BJ (cell line): ENCODE measurements at regions not wholly inside any gene's neighbourhood (a gene's known extent, or its start where the extent isn't known, plus 50 kb on each side); places are given as distances from the start of the nearest gene placed in this dataset.
A peak's percentile ranks its signal among the peaks of the same experiment; 100 is the strongest.

ENCODE experiments used
- CTCF ChIA-PET: fragments of 350-600 bp; formaldehyde crosslinking; extraction: SDS; loops from one replicate; lab custom pipeline; 2021; ENCODE audit warnings: antibody characterized with exemption, inconsistent platforms; lab: Yijun Ruan, JAX
- POLR2A ChIA-PET: fragments of 300-600 bp; sonication (Branson Sonifier 250); formaldehyde crosslinking; extraction: SDS; loops from one replicate; lab custom pipeline; 2021; ENCODE audit warnings: antibody characterized with exemption; lab: Charles Lee
- DNase-seq: peaks from one replicate; pipeline ENCODE4 v3.0.0-alpha.2; 2011; ENCODE audit warnings: low read depth
- H3K27me3 ChIP-seq: 2 replicates; pipeline ENCODE4 v1.6.0; 2011; ENCODE audit warnings: low read length; ENCODE audit not compliant: control insufficient read depth, insufficient read depth
- H3K36me3 ChIP-seq: 2 replicates; pipeline ENCODE4 v1.5.1; 2011; ENCODE audit warnings: low read length; ENCODE audit not compliant: control insufficient read depth, insufficient read depth
- H3K4me3 ChIP-seq: 2 replicates; pipeline ENCODE4 v1.5.1; 2011; ENCODE audit warnings: low read depth, mild to moderate bottlenecking, control low read depth, low read length
- CTCF ChIP-seq: IDR thresholded peaks from 2 replicates; pipeline ENCODE4 v1.5.1; 2011; ENCODE audit warnings: low read depth, mild to moderate bottlenecking, control low read depth, inconsistent platforms, low read length, moderate library complexity; ENCODE audit not compliant: insufficient read depth

GRCh38 chr20:53833333-53834061 is 236.9 kb downstream of the BCAS1 start:
- CTCF ChIA-PET: no interaction called here
- no peaks in the 10 kb centered on the region for H3K36me3 ChIP-seq
- no peak overlapping the region for H3K4me3 ChIP-seq
- no peaks in the 10 kb centered on the region for H3K27me3 ChIP-seq
- DNase-seq: no peak
- POLR2A ChIA-PET: no interaction called here
- no peak for TF ChIP-seq CTCF

- ChIA-PET POLR2A (no interaction called here), CTCF (interaction anchor here (0.9 kb wide), 1 partner anchor 26 kb away, joined by 3 read pairs; no protein-coding TSS in a partner anchor)
- no peak for DNase-seq
- no peaks in the 10 kb centered on the region for H3K36me3 ChIP-seq
- no peaks in the 10 kb centered on the region for H3K27me3 ChIP-seq
- H3K4me3 ChIP-seq: no peak overlapping the region
- TF ChIP-seq CTCF: no peak
Observed at GRCh38 chr20:53832499-53832898, 237.9 kb downstream of the BCAS1 start.

- no peak for TF ChIP-seq CTCF
- Histone ChIP-seq H3K27me3 (no peaks in the 10 kb centered on the region), H3K4me3 (no peak overlapping the region), H3K36me3 (no peaks in the 10 kb centered on the region)
- no peak for DNase-seq
- CTCF ChIA-PET: interaction anchor here (0.9 kb wide), 1 partner anchor 27 kb away, joined by 3 read pairs; no protein-coding TSS in a partner anchor
- POLR2A ChIA-PET: no interaction called here
Observed at GRCh38 chr20:53831812-53832211, 238.2 kb upstream of the ZNF217 start.

- Histone ChIP-seq H3K36me3 (no peaks in the 10 kb centered on the region), H3K27me3 (no peaks in the 10 kb centered on the region), H3K4me3 (no peak overlapping the region)
- TF ChIP-seq CTCF: no peak
- ChIA-PET POLR2A (no interaction called here), CTCF (no interaction called here)
- DNase-seq: no peak
Observed at GRCh38 chr20:53831228-53831627, 237.6 kb upstream of the ZNF217 start.

GRCh38 chr20:53829724-53830521 is 236.3 kb upstream of the ZNF217 start:
- Histone ChIP-seq H3K27me3 (no peaks in the 10 kb centered on the region), H3K36me3 (no peaks in the 10 kb centered on the region), H3K4me3 (peak overlapping the region; percentile 20)
- peak; percentile 84 for DNase-seq
- ChIA-PET CTCF (interaction anchor here (0.6 to 1.0 kb wide), 3 partner anchors 66 to 250 kb away, joined by 3 read pairs; no protein-coding TSS in a partner anchor), POLR2A (interaction anchor here (0.6 kb wide), 2 partner anchors 56 to 160 kb away, joined by 4 read pairs; no protein-coding TSS in a partner anchor)
- TF ChIP-seq CTCF: no peak
